HCT116 (cell line): ENCODE measurements at regions not wholly inside any gene's neighbourhood (a gene's known extent, or its start where the extent isn't known, plus 50 kb on each side); places are given as distances from the start of the nearest gene placed in this dataset.

Experiments used
- ATAC-seq: fragments of 200-7000 bp; cut with Tn5 transposase; 2 replicates; pipeline ENCODE4 v1.9.1; 2020; ENCODE audit warnings: mild to moderate bottlenecking, moderate library complexity
- BruUV-seq: library from RNA; stranded (reverse); fragments of 400-500 nt; replicated peaks from 2 replicates; lab custom pipeline; 2021; lab: Mats Ljungman, UMichigan
- CTCF ChIA-PET: fragments of 300-600 bp; sonication (Branson Sonifier 250); formaldehyde crosslinking; loops from one replicate; lab custom pipeline; 2021; ENCODE audit warnings: antibody characterized with exemption; lab: Charles Lee
- POLR2A ChIA-PET: fragments of 300-600, 350-600 bp; sonication (Branson Sonifier 250); formaldehyde crosslinking; loops from one replicate; lab custom pipeline; 2021; ENCODE audit warnings: antibody characterized with exemption; lab: Charles Lee
- RAD21 ChIA-PET, 2 experiments: fragments of 300-600 bp; sonication (Branson Sonifier 250); formaldehyde crosslinking; loops; one replicate each; lab custom pipeline; 2023; ENCODE audit warnings: low total read pairs in 2 of 2; ENCODE audit not compliant: uncharacterized antibody in 2 of 2, unreplicated experiment in 2 of 2, low non-redundant PET in 1 of 2; lab: Charles Lee
- DNase-seq: peaks from one replicate; pipeline ENCODE4 v3.0.0-alpha.2; 2010; ENCODE audit warnings: low read depth, low spot score
- H2AFZ ChIP-seq: fragments of 200-600 bp; shearing (Covaris generic), sonication (generic); 2 replicates; pipeline ENCODE4 v1.6.1; 2017; ENCODE audit warnings: low read depth, mixed run types, mixed read lengths, antibody characterized with exemption, low read length; ENCODE audit not compliant: poor library complexity, severe bottlenecking
- H3K27ac ChIP-seq: 2 replicates; pipeline ENCODE4 v1.5.1; 2012; ENCODE audit warnings: low read depth, low read length
- H3K27me3 ChIP-seq: fragments of 200-600 bp; sonication (generic); 2 replicates; pipeline ENCODE4 v1.6.1; 2016; ENCODE audit warnings: mixed run types, low read length, mixed read lengths; ENCODE audit not compliant: insufficient read depth
- H3K36me3 ChIP-seq, 2 experiments: fragments of 200-500 bp in 1 of 2; fragments of 200-600 bp in 1 of 2; sonication (Bioruptor generic) in 1 of 2; sonication (generic) in 1 of 2; 2 replicates each; pipeline versions ENCODE4 v1.5.1 to v1.6.1; 2014 to 2016; ENCODE audit warnings: low read length in 2 of 2, inconsistent platforms in 1 of 2, mixed read lengths in 1 of 2, mixed run types in 1 of 2; ENCODE audit not compliant: insufficient read depth in 2 of 2, control insufficient read depth in 1 of 2
- H3K4me1 ChIP-seq, 2 experiments: fragments of 200-600 bp in 1 of 2; sonication (generic) in 1 of 2; 2 replicates each; pipeline versions ENCODE4 v1.5.1 to v1.6.1; 2012 to 2017; ENCODE audit warnings: low read length in 2 of 2, inconsistent platforms in 1 of 2, mild to moderate bottlenecking in 1 of 2, mixed read lengths in 1 of 2, mixed run types in 1 of 2, moderate library complexity in 1 of 2; ENCODE audit not compliant: insufficient read depth in 2 of 2, control insufficient read depth in 1 of 2
- H3K4me2 ChIP-seq: fragments of 200-600 bp; sonication (generic); 2 replicates; pipeline ENCODE4 v1.6.1; 2017; ENCODE audit warnings: mixed run types, low read length, mixed read lengths
- H3K4me3 ChIP-seq, 2 experiments: fragments of 200-600 bp in 1 of 2; sonication (generic) in 1 of 2; replicated peaks in 1 of 2; 2 replicates each; pipeline ENCODE4 v1.5.1; 2011 to 2016; ENCODE audit warnings: low read length in 2 of 2, control low read depth in 1 of 2, low read depth in 1 of 2, mild to moderate bottlenecking in 1 of 2, mixed read lengths in 1 of 2, mixed run types in 1 of 2
- H3K79me2 ChIP-seq: fragments of 200-600 bp; sonication (generic); 2 replicates; pipeline ENCODE4 v1.6.1; 2017; ENCODE audit warnings: mild to moderate bottlenecking, mixed run types, low read length, moderate library complexity, mixed read lengths; ENCODE audit not compliant: insufficient read depth
- H3K9ac ChIP-seq: fragments of 200-600 bp; sonication (generic); 2 replicates; pipeline ENCODE4 v1.6.1; 2016; ENCODE audit warnings: low read length, mixed read lengths
- H3K9me2 ChIP-seq: fragments of 200-600 bp; sonication (generic), shearing (Covaris generic); 2 replicates; pipeline ENCODE4 v1.6.1; 2017; ENCODE audit warnings: mixed run types, mild to moderate bottlenecking, moderate library complexity; ENCODE audit not compliant: insufficient read depth
- H3K9me3 ChIP-seq, 2 experiments: fragments of 200-500 bp in 1 of 2; fragments of 200-600 bp in 1 of 2; sonication (Bioruptor generic) in 1 of 2; sonication (generic) in 1 of 2; 2 replicates each; pipeline ENCODE4 v1.6.1; 2014 to 2017; ENCODE audit warnings: low read length in 2 of 2, mixed read lengths in 2 of 2, inconsistent platforms in 1 of 2, low read depth in 1 of 2, mild to moderate bottlenecking in 1 of 2, mixed run types in 1 of 2, moderate library complexity in 1 of 2; ENCODE audit not compliant: control insufficient read depth in 1 of 2, insufficient read depth in 1 of 2
- H4K20me1 ChIP-seq: fragments of 200-600 bp; sonication (generic), shearing (Covaris generic); 2 replicates; pipeline ENCODE4 v1.6.1; 2017; ENCODE audit warnings: mixed run types, mild to moderate bottlenecking, moderate library complexity; ENCODE audit not compliant: insufficient read depth
- ELF1 ChIP-seq: IDR thresholded peaks from 2 replicates; pipeline ENCODE4 v1.6.1; 2012; ENCODE audit warnings: low read depth, borderline replicate concordance
- EZH2phosphoT487 ChIP-seq: fragments of 200-600 bp; IDR thresholded peaks from 2 replicates; pipeline ENCODE4 v1.6.1; 2018; ENCODE audit warnings: antibody characterized with exemption, borderline replicate concordance
- FOSL1 ChIP-seq: IDR thresholded peaks from 2 replicates; pipeline ENCODE4 v1.6.1; 2012; ENCODE audit warnings: low read depth
- POLR2A ChIP-seq: IDR thresholded peaks from 2 replicates; pipeline ENCODE4 v1.7.0; 2011; ENCODE audit warnings: borderline replicate concordance; ENCODE audit not compliant: insufficient read depth, insufficient read length; ENCODE audit errors: extremely low read depth
- POLR2AphosphoS5 ChIP-seq: IDR thresholded peaks from 2 replicates; pipeline ENCODE4 v1.6.1; 2011; ENCODE audit warnings: mild to moderate bottlenecking, low read depth, low read length, moderate library complexity
- SIN3A ChIP-seq: IDR thresholded peaks from 2 replicates; pipeline ENCODE4 v1.6.1; 2012; ENCODE audit warnings: low read depth
- intact Hi-C: fragments of 100-400 bp; cut with micrococcal nuclease; formaldehyde crosslinking; loops from 2 replicates; pipeline ENCODE4 v1.10.0; 2022
- TF ChIP-seq, protein P1 (sequence below): IDR thresholded peaks from 2 replicates; pipeline ENCODE4 v1.6.1; 2011; ENCODE audit warnings: mild to moderate bottlenecking, low read length, moderate library complexity; ENCODE audit not compliant: insufficient replicate concordance; ENCODE audit errors: extremely low read depth
- TF ChIP-seq, protein P2 (sequence below), 3 experiments: fragments of 200-600 bp in 1 of 3; sonication (generic) in 1 of 3; IDR thresholded peaks in 2 of 3; conservative IDR thresholded peaks in 1 of 3; 2 replicates each; pipeline ENCODE4 v1.5.1; 2012 to 2017; ENCODE audit warnings: low read depth in 2 of 3, low read length in 2 of 3, antibody characterized with exemption in 1 of 3, borderline replicate concordance in 1 of 3, control low read depth in 1 of 3, mild to moderate bottlenecking in 1 of 3, mixed read lengths in 1 of 3, mixed run types in 1 of 3, moderate library complexity in 1 of 3; ENCODE audit not compliant: insufficient read depth in 1 of 3

DNA sequence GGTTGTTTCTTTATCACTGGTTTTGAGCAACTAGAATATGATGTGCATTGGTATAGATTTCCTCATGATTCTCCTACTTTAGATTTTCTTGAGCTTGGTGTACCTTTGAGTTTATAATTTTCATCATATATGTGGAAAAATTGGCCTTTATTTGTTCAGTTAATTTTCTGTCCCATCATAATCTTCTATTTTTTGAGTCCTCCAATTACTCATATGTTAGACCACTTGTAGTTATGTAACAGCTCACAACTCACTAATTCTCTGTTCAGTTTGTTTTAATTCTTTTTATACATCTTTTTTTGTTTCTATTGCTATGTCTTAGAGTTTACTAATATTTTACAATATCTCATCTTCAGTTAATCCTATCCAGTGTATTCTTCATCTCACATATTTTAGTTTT is 81.3 kb upstream of the LAMA2 start:
- no peak overlapping the region for H3K27ac ChIP-seq
- CTCF ChIA-PET, result no interaction called here
- POLR2A ChIA-PET, result no interaction called here

More for the DNA sequence above, 81.3 kb upstream of the LAMA2 start:
- Histone ChIP-seq H3K79me2 (no peaks in the 10 kb centered on the region), H3K4me3 (no peak overlapping the region), H3K9ac (no peak overlapping the region), H3K36me3 (no peaks in the 10 kb centered on the region), H3K9me2 (no peaks in the 10 kb centered on the region), H3K27me3 (no peaks in the 10 kb centered on the region), H4K20me1 (no peaks in the 10 kb centered on the region), H3K4me2 (no peak overlapping the region), H3K4me1 (no peaks in the 10 kb centered on the region), H2AFZ (no peak overlapping the region), H3K9me3 (no peaks in the 10 kb centered on the region)
- no peak for ATAC-seq
- no TSS peak for BruUV-seq
- no peak for DNase-seq
- RAD21 ChIA-PET, result no interaction called here
- intact Hi-C loops, result loop anchor here (10.0 kb wide), 1 partner anchor 773 kb away; no protein-coding TSS in a partner anchor
- TF ChIP-seq POLR2A (no peak), EZH2phosphoT487 (no peak), ELF1 (no peak), POLR2AphosphoS5 (no peak), FOSL1 (no peak), SIN3A (no peak)
- TF ChIP-seq, protein P1, sequence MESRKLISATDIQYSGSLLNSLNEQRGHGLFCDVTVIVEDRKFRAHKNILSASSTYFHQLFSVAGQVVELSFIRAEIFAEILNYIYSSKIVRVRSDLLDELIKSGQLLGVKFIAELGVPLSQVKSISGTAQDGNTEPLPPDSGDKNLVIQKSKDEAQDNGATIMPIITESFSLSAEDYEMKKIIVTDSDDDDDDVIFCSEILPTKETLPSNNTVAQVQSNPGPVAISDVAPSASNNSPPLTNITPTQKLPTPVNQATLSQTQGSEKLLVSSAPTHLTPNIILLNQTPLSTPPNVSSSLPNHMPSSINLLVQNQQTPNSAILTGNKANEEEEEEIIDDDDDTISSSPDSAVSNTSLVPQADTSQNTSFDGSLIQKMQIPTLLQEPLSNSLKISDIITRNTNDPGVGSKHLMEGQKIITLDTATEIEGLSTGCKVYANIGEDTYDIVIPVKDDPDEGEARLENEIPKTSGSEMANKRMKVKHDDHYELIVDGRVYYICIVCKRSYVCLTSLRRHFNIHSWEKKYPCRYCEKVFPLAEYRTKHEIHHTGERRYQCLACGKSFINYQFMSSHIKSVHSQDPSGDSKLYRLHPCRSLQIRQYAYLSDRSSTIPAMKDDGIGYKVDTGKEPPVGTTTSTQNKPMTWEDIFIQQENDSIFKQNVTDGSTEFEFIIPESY, result no peak
- TF ChIP-seq, protein P2, sequence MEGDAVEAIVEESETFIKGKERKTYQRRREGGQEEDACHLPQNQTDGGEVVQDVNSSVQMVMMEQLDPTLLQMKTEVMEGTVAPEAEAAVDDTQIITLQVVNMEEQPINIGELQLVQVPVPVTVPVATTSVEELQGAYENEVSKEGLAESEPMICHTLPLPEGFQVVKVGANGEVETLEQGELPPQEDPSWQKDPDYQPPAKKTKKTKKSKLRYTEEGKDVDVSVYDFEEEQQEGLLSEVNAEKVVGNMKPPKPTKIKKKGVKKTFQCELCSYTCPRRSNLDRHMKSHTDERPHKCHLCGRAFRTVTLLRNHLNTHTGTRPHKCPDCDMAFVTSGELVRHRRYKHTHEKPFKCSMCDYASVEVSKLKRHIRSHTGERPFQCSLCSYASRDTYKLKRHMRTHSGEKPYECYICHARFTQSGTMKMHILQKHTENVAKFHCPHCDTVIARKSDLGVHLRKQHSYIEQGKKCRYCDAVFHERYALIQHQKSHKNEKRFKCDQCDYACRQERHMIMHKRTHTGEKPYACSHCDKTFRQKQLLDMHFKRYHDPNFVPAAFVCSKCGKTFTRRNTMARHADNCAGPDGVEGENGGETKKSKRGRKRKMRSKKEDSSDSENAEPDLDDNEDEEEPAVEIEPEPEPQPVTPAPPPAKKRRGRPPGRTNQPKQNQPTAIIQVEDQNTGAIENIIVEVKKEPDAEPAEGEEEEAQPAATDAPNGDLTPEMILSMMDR (IDR thresholded peaks at IDR 0.05 in 2 of 3, conservative IDR thresholded peaks at IDR 0.05 in 1 of 3; ENCODE audit: borderline replicate concordance in 1 of 3, insufficient read depth in 1 of 3, low read depth in 2 of 3, low read length in 2 of 3), result no peak
